ENCODE measurements at regions not wholly inside any gene's neighbourhood (a gene's known extent, or its start where the extent isn't known, plus 50 kb on each side); places are given as distances from the start of the nearest gene placed in this dataset.

GRCh38 chr3:106438887-106439286 lies 570.1 kb upstream of the CBLB start:
- TF ChIP-seq CTCF (IDR thresholded peaks at IDR 0.05) (no peak), POLR2A (IDR thresholded peaks at IDR 0.05) (no peak)

Measured in Peyer's patch (tissue), 4 donors.